ENCODE measurements at regions not wholly inside any gene's neighbourhood (a gene's known extent, or its start where the extent isn't known, plus 50 kb on each side); places are given as distances from the start of the nearest gene placed in this dataset.

DNA sequence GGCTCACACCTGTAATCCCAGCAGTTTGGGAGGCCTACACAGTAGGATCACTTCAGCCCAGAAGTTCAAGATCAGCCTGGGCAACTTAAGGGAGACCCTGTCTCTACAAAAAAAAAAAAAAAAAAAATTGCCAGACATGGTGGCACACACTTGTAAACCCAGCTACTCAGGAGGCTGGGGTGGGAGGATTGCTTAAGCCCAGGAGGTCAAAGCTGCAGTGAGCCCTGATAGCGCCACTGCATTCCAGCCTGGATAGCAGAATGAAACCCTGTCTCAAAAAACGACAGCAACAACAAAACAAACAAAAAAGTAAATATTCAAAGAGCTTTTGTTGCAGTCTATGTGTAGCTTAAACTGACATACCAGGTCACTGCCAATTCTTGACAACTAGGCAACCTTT lies 63.1 kb upstream of the TANK start:
- no peak for DNase-seq (ENCODE audit: extremely low read depth in 1 of 11, low read depth in 9 of 11, low spot score in 4 of 11)

DNA sequence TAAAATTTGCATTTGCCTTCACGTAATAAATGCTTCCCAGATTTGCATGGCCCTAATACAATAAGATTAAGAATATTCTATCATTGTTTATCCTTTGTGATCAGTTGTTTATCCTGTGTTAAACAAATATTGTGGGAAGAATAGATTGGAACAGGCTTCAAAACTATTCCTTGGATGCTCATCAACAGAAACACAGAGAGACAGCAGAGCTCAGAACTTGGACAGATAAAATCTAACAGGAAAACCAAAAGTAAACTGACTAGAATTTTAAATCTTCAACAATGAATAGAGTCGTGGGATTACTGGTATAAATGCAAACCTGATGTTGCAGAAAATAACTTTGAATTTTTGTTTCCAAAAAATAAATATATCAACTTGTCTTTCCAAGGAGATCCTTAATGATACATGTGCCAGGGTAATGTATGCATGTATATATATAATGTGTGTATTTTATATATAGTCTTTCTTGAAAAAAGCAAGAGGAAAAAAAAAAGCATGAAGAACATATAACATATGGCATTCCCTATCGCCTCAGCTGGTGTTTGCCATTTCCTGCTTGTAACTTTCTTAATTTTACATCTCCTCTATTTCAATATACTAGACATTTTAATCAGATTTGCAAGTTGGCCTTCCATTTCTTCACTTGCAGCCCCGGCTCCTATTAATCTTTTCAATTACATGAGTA lies 59.9 kb upstream of the TANK start:
- DNase-seq (ENCODE audit: extremely low read depth in 1 of 11, low read depth in 9 of 11, low spot score in 4 of 11), result no peak

DNA sequence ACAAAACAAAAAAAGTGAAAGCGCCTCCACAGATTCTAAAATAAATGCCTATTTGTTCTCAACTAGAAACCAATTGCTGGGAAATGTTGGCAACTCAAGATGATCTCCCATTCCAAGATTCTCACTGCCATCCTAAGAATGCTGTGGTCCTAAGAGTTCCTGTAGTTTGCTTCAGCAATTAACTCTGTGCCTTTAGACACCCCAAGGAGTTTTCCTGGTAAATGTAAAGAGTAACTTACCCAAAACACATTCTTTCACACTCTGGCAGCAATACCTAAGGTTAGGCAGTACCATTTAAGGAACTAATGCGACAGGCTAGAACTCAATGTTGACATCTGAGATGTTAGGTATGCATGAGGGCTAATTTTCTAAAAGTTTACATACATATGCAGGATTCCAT lies 58.8 kb upstream of the TANK start:
- no peak for DNase-seq (ENCODE audit: extremely low read depth in 1 of 11, low read depth in 9 of 11, low spot score in 4 of 11)

DNA sequence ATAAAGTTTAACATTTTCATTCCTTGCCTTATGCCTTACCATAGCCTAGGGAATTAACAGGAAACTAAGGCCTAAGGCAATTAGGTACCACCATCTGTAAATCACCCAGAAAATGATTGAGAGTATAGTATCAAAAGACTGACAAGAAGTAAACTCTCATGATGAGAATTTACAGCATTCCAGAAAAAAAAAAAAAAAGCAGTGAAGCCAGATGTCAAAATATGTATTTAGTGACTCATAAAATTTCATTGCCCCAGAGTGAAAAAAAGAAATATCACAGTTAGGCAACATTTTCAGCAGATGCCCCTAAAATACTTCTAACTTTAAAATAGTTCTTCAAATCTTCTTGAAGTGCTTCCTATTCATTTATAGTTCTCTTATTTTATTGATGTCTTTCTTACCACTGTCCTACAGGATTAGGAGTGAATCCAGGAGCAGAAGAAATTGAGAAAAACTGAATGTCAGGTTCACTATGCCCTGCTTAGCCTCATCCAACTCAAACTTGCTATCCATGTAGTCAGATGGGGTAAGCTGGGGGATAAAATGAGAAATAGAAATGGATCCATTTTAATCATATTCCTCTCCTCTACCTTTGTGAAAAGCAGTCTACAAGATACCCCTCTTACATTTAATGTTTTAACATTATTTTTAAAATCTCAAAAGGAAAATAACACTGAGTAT lies 57.3 kb upstream of the TANK start:
- no peak for DNase-seq (ENCODE audit: extremely low read depth in 1 of 11, low read depth in 9 of 11, low spot score in 4 of 11)

DNA sequence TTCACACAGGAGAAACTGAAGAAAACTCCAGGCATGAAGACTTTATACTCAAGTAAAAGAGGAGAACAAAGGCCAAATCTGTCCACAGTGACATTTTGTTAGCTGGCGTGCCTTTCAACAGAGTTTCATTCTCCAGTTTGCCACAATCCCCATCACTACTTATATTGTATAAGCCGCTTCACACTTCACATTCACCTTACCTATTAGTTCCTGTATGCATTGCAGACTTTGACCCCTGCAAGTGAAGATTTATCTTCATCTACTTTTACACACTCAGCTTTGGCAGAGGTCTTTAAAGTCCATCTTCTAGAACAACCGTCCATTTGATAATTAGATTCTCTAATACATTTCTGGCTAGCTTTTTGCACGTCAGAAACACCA lies 56.8 kb upstream of the TANK start:
- DNase-seq (ENCODE audit: extremely low read depth in 1 of 11, low read depth in 9 of 11, low spot score in 4 of 11), result no peak

DNA sequence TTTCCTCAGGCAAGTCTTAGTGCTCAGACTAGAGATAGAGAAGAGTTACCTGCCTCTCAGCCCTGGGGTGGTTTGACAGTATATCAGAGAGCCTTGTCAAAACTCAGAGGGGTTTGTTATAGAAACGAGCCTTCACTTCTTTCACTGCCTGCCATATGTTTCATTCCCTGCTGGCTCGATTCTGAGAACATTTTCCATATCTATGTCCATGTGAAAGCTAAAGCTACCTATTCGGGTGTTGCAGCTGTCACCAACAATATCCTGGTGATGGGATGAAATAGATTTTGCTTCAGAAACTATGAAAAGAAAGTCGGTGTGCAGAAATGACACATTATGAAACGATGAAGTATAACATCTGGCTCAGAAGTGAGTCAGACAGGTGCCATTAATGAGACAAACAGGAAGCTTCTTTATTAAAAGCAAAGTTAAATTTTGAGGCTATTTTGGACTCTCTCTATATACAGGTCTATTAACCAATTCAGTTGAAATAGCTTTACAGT lies 56.1 kb upstream of the TANK start:
- DNase-seq (ENCODE audit: extremely low read depth in 1 of 11, low read depth in 9 of 11, low spot score in 4 of 11), result no peak

DNA sequence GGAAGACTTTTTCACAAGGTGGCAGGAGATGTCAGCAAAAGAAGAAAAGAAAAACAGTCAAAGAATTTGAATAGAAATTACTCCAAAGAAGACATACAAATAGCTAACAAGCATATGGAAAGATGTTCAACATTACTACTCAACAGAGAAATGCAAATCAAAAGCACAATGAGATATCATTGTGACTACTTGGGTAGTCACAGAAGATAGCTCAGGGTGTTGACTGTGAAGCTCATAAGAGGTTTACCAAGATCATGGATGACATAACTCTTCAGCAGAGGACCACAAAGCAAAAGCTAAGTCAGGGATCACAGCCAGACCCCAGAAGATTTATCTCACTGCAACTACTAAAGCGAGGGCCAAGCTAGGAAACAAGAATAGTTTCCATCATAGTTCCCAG lies 53.0 kb upstream of the TANK start:
- no peak for DNase-seq (ENCODE audit: extremely low read depth in 1 of 11, low read depth in 9 of 11, low spot score in 4 of 11)
